HCT116 (cell line): ENCODE measurements at regions not wholly inside any gene's neighbourhood (a gene's known extent, or its start where the extent isn't known, plus 50 kb on each side); places are given as distances from the start of the nearest gene placed in this dataset.

Experiments used
- ATAC-seq: fragments of 200-7000 bp; cut with Tn5 transposase; 2 replicates; pipeline ENCODE4 v1.9.1; 2020; ENCODE audit warnings: mild to moderate bottlenecking, moderate library complexity
- BruUV-seq: library from RNA; stranded (reverse); fragments of 400-500 nt; replicated peaks from 2 replicates; lab custom pipeline; 2021; lab: Mats Ljungman, UMichigan
- CTCF ChIA-PET: fragments of 300-600 bp; sonication (Branson Sonifier 250); formaldehyde crosslinking; loops from one replicate; lab custom pipeline; 2021; ENCODE audit warnings: antibody characterized with exemption; lab: Charles Lee
- POLR2A ChIA-PET: fragments of 300-600, 350-600 bp; sonication (Branson Sonifier 250); formaldehyde crosslinking; loops from one replicate; lab custom pipeline; 2021; ENCODE audit warnings: antibody characterized with exemption; lab: Charles Lee
- RAD21 ChIA-PET, 2 experiments: fragments of 300-600 bp; sonication (Branson Sonifier 250); formaldehyde crosslinking; loops; one replicate each; lab custom pipeline; 2023; ENCODE audit warnings: low total read pairs in 2 of 2; ENCODE audit not compliant: uncharacterized antibody in 2 of 2, unreplicated experiment in 2 of 2, low non-redundant PET in 1 of 2; lab: Charles Lee
- DNase-seq: peaks from one replicate; pipeline ENCODE4 v3.0.0-alpha.2; 2010; ENCODE audit warnings: low read depth, low spot score
- H2AFZ ChIP-seq: fragments of 200-600 bp; shearing (Covaris generic), sonication (generic); 2 replicates; pipeline ENCODE4 v1.6.1; 2017; ENCODE audit warnings: low read depth, mixed run types, mixed read lengths, antibody characterized with exemption, low read length; ENCODE audit not compliant: poor library complexity, severe bottlenecking
- H3K27ac ChIP-seq: 2 replicates; pipeline ENCODE4 v1.5.1; 2012; ENCODE audit warnings: low read depth, low read length
- H3K27me3 ChIP-seq: fragments of 200-600 bp; sonication (generic); 2 replicates; pipeline ENCODE4 v1.6.1; 2016; ENCODE audit warnings: mixed run types, low read length, mixed read lengths; ENCODE audit not compliant: insufficient read depth
- H3K36me3 ChIP-seq, 2 experiments: fragments of 200-500 bp in 1 of 2; fragments of 200-600 bp in 1 of 2; sonication (Bioruptor generic) in 1 of 2; sonication (generic) in 1 of 2; 2 replicates each; pipeline versions ENCODE4 v1.5.1 to v1.6.1; 2014 to 2016; ENCODE audit warnings: low read length in 2 of 2, inconsistent platforms in 1 of 2, mixed read lengths in 1 of 2, mixed run types in 1 of 2; ENCODE audit not compliant: insufficient read depth in 2 of 2, control insufficient read depth in 1 of 2
- H3K4me1 ChIP-seq, 2 experiments: fragments of 200-600 bp in 1 of 2; sonication (generic) in 1 of 2; 2 replicates each; pipeline versions ENCODE4 v1.5.1 to v1.6.1; 2012 to 2017; ENCODE audit warnings: low read length in 2 of 2, inconsistent platforms in 1 of 2, mild to moderate bottlenecking in 1 of 2, mixed read lengths in 1 of 2, mixed run types in 1 of 2, moderate library complexity in 1 of 2; ENCODE audit not compliant: insufficient read depth in 2 of 2, control insufficient read depth in 1 of 2
- H3K4me2 ChIP-seq: fragments of 200-600 bp; sonication (generic); 2 replicates; pipeline ENCODE4 v1.6.1; 2017; ENCODE audit warnings: mixed run types, low read length, mixed read lengths
- H3K4me3 ChIP-seq, 2 experiments: fragments of 200-600 bp in 1 of 2; sonication (generic) in 1 of 2; replicated peaks in 1 of 2; 2 replicates each; pipeline ENCODE4 v1.5.1; 2011 to 2016; ENCODE audit warnings: low read length in 2 of 2, control low read depth in 1 of 2, low read depth in 1 of 2, mild to moderate bottlenecking in 1 of 2, mixed read lengths in 1 of 2, mixed run types in 1 of 2
- H3K79me2 ChIP-seq: fragments of 200-600 bp; sonication (generic); 2 replicates; pipeline ENCODE4 v1.6.1; 2017; ENCODE audit warnings: mild to moderate bottlenecking, mixed run types, low read length, moderate library complexity, mixed read lengths; ENCODE audit not compliant: insufficient read depth
- H3K9ac ChIP-seq: fragments of 200-600 bp; sonication (generic); 2 replicates; pipeline ENCODE4 v1.6.1; 2016; ENCODE audit warnings: low read length, mixed read lengths
- H3K9me2 ChIP-seq: fragments of 200-600 bp; sonication (generic), shearing (Covaris generic); 2 replicates; pipeline ENCODE4 v1.6.1; 2017; ENCODE audit warnings: mixed run types, mild to moderate bottlenecking, moderate library complexity; ENCODE audit not compliant: insufficient read depth
- H3K9me3 ChIP-seq, 2 experiments: fragments of 200-500 bp in 1 of 2; fragments of 200-600 bp in 1 of 2; sonication (Bioruptor generic) in 1 of 2; sonication (generic) in 1 of 2; 2 replicates each; pipeline ENCODE4 v1.6.1; 2014 to 2017; ENCODE audit warnings: low read length in 2 of 2, mixed read lengths in 2 of 2, inconsistent platforms in 1 of 2, low read depth in 1 of 2, mild to moderate bottlenecking in 1 of 2, mixed run types in 1 of 2, moderate library complexity in 1 of 2; ENCODE audit not compliant: control insufficient read depth in 1 of 2, insufficient read depth in 1 of 2
- H4K20me1 ChIP-seq: fragments of 200-600 bp; sonication (generic), shearing (Covaris generic); 2 replicates; pipeline ENCODE4 v1.6.1; 2017; ENCODE audit warnings: mixed run types, mild to moderate bottlenecking, moderate library complexity; ENCODE audit not compliant: insufficient read depth
- CEBPB ChIP-seq: IDR thresholded peaks from 2 replicates; pipeline ENCODE4 v1.6.1; 2012; ENCODE audit warnings: low read depth
- CTCF ChIP-seq, 3 experiments: fragments of 200-600 bp in 1 of 3; sonication (generic) in 1 of 3; IDR thresholded peaks in 2 of 3; conservative IDR thresholded peaks in 1 of 3; 2 replicates each; pipeline ENCODE4 v1.5.1; 2012 to 2017; ENCODE audit warnings: low read depth in 2 of 3, low read length in 2 of 3, antibody characterized with exemption in 1 of 3, borderline replicate concordance in 1 of 3, control low read depth in 1 of 3, mild to moderate bottlenecking in 1 of 3, mixed read lengths in 1 of 3, mixed run types in 1 of 3, moderate library complexity in 1 of 3; ENCODE audit not compliant: insufficient read depth in 1 of 3
- ELF1 ChIP-seq: IDR thresholded peaks from 2 replicates; pipeline ENCODE4 v1.6.1; 2012; ENCODE audit warnings: low read depth, borderline replicate concordance
- EZH2 ChIP-seq: fragments of 200-600 bp; sonication (generic); IDR thresholded peaks from 2 replicates; pipeline ENCODE4 v1.6.1; 2017; ENCODE audit warnings: antibody characterized with exemption, mixed run types
- EZH2phosphoT487 ChIP-seq: fragments of 200-600 bp; IDR thresholded peaks from 2 replicates; pipeline ENCODE4 v1.6.1; 2018; ENCODE audit warnings: antibody characterized with exemption, borderline replicate concordance
- FOSL1 ChIP-seq: IDR thresholded peaks from 2 replicates; pipeline ENCODE4 v1.6.1; 2012; ENCODE audit warnings: low read depth
- JUND ChIP-seq: IDR thresholded peaks from 2 replicates; pipeline ENCODE4 v1.6.1; 2012
- POLR2A ChIP-seq: IDR thresholded peaks from 2 replicates; pipeline ENCODE4 v1.7.0; 2011; ENCODE audit warnings: borderline replicate concordance; ENCODE audit not compliant: insufficient read depth, insufficient read length; ENCODE audit errors: extremely low read depth
- POLR2AphosphoS5 ChIP-seq: IDR thresholded peaks from 2 replicates; pipeline ENCODE4 v1.6.1; 2011; ENCODE audit warnings: mild to moderate bottlenecking, low read depth, low read length, moderate library complexity
- RAD21 ChIP-seq: IDR thresholded peaks from 2 replicates; pipeline ENCODE4 v1.6.1; 2012; ENCODE audit warnings: low read depth, mild to moderate bottlenecking
- REST ChIP-seq: IDR thresholded peaks from 2 replicates; pipeline ENCODE4 v1.6.1; 2012; ENCODE audit warnings: low read depth
- SIN3A ChIP-seq: IDR thresholded peaks from 2 replicates; pipeline ENCODE4 v1.6.1; 2012; ENCODE audit warnings: low read depth
- SP1 ChIP-seq: IDR thresholded peaks from 2 replicates; pipeline ENCODE4 v1.6.1; 2012; ENCODE audit warnings: low read depth
- SRF ChIP-seq: IDR thresholded peaks from 2 replicates; pipeline ENCODE4 v1.6.1; 2012; ENCODE audit warnings: low read depth
- TCF7L2 ChIP-seq: IDR thresholded peaks from 2 replicates; pipeline ENCODE4 v1.7.0; 2011; ENCODE audit warnings: borderline replicate concordance, inconsistent platforms; ENCODE audit not compliant: insufficient read depth, insufficient read length; ENCODE audit errors: extremely low read depth
- ZFX ChIP-seq: fragments of 450-650 bp; IDR thresholded peaks from 2 replicates; pipeline ENCODE4 v1.6.1; 2017
- ZNF274 ChIP-seq: fragments of 200-500 bp; sonication (Bioruptor generic); IDR thresholded peaks from 2 replicates; pipeline ENCODE4 v1.6.1; 2014; ENCODE audit warnings: mild to moderate bottlenecking, low read depth, low read length, inconsistent platforms
- intact Hi-C: fragments of 100-400 bp; cut with micrococcal nuclease; formaldehyde crosslinking; loops from 2 replicates; pipeline ENCODE4 v1.10.0; 2022
- TF ChIP-seq, protein P1 (sequence below): IDR thresholded peaks from 2 replicates; pipeline ENCODE4 v1.6.1; 2012
- TF ChIP-seq, protein P2 (sequence below): IDR thresholded peaks from 2 replicates; pipeline ENCODE4 v1.6.1; 2012

DNA sequence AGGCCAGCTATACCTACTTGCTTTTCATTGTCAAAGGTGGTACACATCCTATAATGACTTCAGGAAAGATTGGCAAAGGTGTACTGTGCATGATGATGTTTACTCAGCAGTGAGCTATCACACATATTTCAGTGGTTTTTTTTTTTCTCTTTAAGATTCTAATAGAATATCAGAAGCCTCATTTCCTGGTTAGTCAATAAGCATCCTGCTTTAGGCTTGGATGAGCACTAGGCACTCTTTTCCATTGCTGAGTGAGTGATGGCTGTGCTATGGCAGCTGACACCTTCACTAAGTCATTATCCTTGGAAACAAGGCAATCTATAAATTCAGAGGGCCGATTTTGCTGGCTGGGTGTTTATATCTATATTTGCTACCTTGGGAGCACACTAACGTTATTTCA is 161.1 kb upstream of the RASSF8 start:
- intact Hi-C loops, result no loop called here
- DNase-seq (no peak), ATAC-seq (no peak)
- H3K9ac ChIP-seq, result no peak overlapping the region
- no TSS peak for BruUV-seq
- H3K4me3 ChIP-seq, result no peak overlapping the region
- no peaks in the 10 kb centered on the region for H3K27me3 ChIP-seq
- ChIA-PET CTCF (no interaction called here), POLR2A (no interaction called here), RAD21 (no interaction called here)
- H3K9me2 ChIP-seq, result no peaks in the 10 kb centered on the region
- no peak overlapping the region for H3K27ac ChIP-seq
- H2AFZ ChIP-seq, result no peak overlapping the region
- no peaks in the 10 kb centered on the region for H4K20me1 ChIP-seq
- TF ChIP-seq REST (no peak), ZFX (no peak), ZNF274 (no peak), CTCF (IDR thresholded peaks at IDR 0.05 in 2 of 3, conservative IDR thresholded peaks at IDR 0.05 in 1 of 3; ENCODE audit: borderline replicate concordance in 1 of 3, insufficient read depth in 1 of 3, low read depth in 2 of 3, low read length in 2 of 3) (no peak), RAD21 (no peak), FOSL1 (no peak), CEBPB (no peak), ELF1 (no peak), POLR2AphosphoS5 (no peak), JUND (no peak), SIN3A (no peak), EZH2 (no peak), EZH2phosphoT487 (no peak), TCF7L2 (no peak), SRF (no peak), POLR2A (no peak), SP1 (no peak)
- TF ChIP-seq, protein P1, sequence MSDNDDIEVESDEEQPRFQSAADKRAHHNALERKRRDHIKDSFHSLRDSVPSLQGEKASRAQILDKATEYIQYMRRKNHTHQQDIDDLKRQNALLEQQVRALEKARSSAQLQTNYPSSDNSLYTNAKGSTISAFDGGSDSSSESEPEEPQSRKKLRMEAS, result no peak
- TF ChIP-seq, protein P2, sequence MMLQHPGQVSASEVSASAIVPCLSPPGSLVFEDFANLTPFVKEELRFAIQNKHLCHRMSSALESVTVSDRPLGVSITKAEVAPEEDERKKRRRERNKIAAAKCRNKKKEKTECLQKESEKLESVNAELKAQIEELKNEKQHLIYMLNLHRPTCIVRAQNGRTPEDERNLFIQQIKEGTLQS, result no peak
- H3K79me2 ChIP-seq, result no peaks in the 10 kb centered on the region
- H3K4me1 ChIP-seq, result peaks cover 0 to 4% of the 10 kb centered on the region in 2 experiments; a peak in 1 of 4 replicates
- H3K9me3 ChIP-seq, result no peaks in the 10 kb centered on the region
- H3K4me2 ChIP-seq, result no peak overlapping the region
- no peaks in the 10 kb centered on the region for H3K36me3 ChIP-seq
